ENCODE measurements at regions not wholly inside any gene's neighbourhood (a gene's known extent, or its start where the extent isn't known, plus 50 kb on each side); places are given as distances from the start of the nearest gene placed in this dataset.

GRCh38 chr4:187004628-187005027, 281.0 kb upstream of the FAT1 start:
- H3K9me3 ChIP-seq (ENCODE audit: low read depth) = no peaks in the 10 kb centered on the region
- no peak for DNase-seq (ENCODE audit: low spot score)
- no peak overlapping the region for H3K27ac ChIP-seq
- no peaks in the 10 kb centered on the region for H3F3A ChIP-seq (ENCODE audit: low read depth)
- no peak overlapping the region for H3K4me2 ChIP-seq
- Mint-ChIP-seq H3K27me3 (ENCODE audit: insufficient read depth, low read depth) (no peaks in the 10 kb centered on the region), H3K9me3 (no peaks in the 10 kb centered on the region), H3K36me3 (no peaks in the 10 kb centered on the region), H3K27ac (no peak overlapping the region), H3K4me3 (no peak overlapping the region), H3K4me1 (no peaks in the 10 kb centered on the region)
- no peak for TF ChIP-seq CTCF (IDR thresholded peaks at IDR 0.05)
- TF ChIP-seq EZH2 (IDR thresholded peaks at IDR 0.05) = no peak
- TF ChIP-seq EZH2phosphoT487 (IDR thresholded peaks at IDR 0.05) = no peak
- H2AFZ ChIP-seq (replicated peaks) = no peak overlapping the region
- no peaks in the 10 kb centered on the region for H3K27me3 ChIP-seq
- H3K9ac ChIP-seq = no peak overlapping the region
- H4K20me1 ChIP-seq (ENCODE audit: low read depth) = no peaks in the 10 kb centered on the region
- no peak overlapping the region for H3K4me3 ChIP-seq
- no peaks in the 10 kb centered on the region for H3K4me1 ChIP-seq
- no peaks in the 10 kb centered on the region for H3K79me2 ChIP-seq (ENCODE audit: low read depth)
- no peaks in the 10 kb centered on the region for H3K36me3 ChIP-seq

- H3K36me3 ChIP-seq = no peaks in the 10 kb centered on the region
- no peak for DNase-seq (ENCODE audit: low spot score)
Measured at GRCh38 chr4:187006189-187006618, 282.5 kb upstream of the FAT1 start.

GRCh38 chr4:187010052-187010451, 286.4 kb upstream of the FAT1 start:
- H3K36me3 ChIP-seq = no peaks in the 10 kb centered on the region
- no peaks in the 10 kb centered on the region for H3K79me2 ChIP-seq (ENCODE audit: low read depth)
- H3K27ac Mint-ChIP-seq = no peak overlapping the region
- H3K27ac ChIP-seq = no peak overlapping the region
- no peaks in the 10 kb centered on the region for H3K27me3 Mint-ChIP-seq (ENCODE audit: insufficient read depth, low read depth)
- no peaks in the 10 kb centered on the region for H3K4me1 Mint-ChIP-seq
- no peaks in the 10 kb centered on the region for H3K4me1 ChIP-seq
- no peaks in the 10 kb centered on the region for H3K27me3 ChIP-seq
- H3K4me2 ChIP-seq = no peak overlapping the region
- no peaks in the 10 kb centered on the region for H3F3A ChIP-seq (ENCODE audit: low read depth)
- no peak overlapping the region for H3K9ac ChIP-seq
- H3K9me3 Mint-ChIP-seq = no peaks in the 10 kb centered on the region
- no peaks in the 10 kb centered on the region for H4K20me1 ChIP-seq (ENCODE audit: low read depth)
- TF ChIP-seq EZH2phosphoT487 (IDR thresholded peaks at IDR 0.05) (no peak), EZH2 (IDR thresholded peaks at IDR 0.05) (no peak), CTCF (IDR thresholded peaks at IDR 0.05) (no peak)
- DNase-seq (ENCODE audit: low spot score) = no peak
- H3K4me3 Mint-ChIP-seq = no peak overlapping the region
- no peak overlapping the region for H2AFZ ChIP-seq (replicated peaks)
- H3K36me3 Mint-ChIP-seq = no peaks in the 10 kb centered on the region
- no peaks in the 10 kb centered on the region for H3K9me3 ChIP-seq (ENCODE audit: low read depth)
- H3K4me3 ChIP-seq = no peak overlapping the region

More at GRCh38 chr4:187006189-187006618, 282.5 kb upstream of the FAT1 start:
- Histone ChIP-seq H3K27ac (no peak overlapping the region), H3K4me3 (no peak overlapping the region), H3F3A (ENCODE audit: low read depth) (no peaks in the 10 kb centered on the region), H3K9me3 (ENCODE audit: low read depth) (no peaks in the 10 kb centered on the region), H4K20me1 (ENCODE audit: low read depth) (no peaks in the 10 kb centered on the region), H3K27me3 (no peaks in the 10 kb centered on the region), H3K79me2 (ENCODE audit: low read depth) (no peaks in the 10 kb centered on the region), H3K4me1 (no peaks in the 10 kb centered on the region), H3K4me2 (no peak overlapping the region), H3K9ac (no peak overlapping the region), H2AFZ (replicated peaks) (no peak overlapping the region)
- Mint-ChIP-seq H3K27ac (no peak overlapping the region), H3K27me3 (ENCODE audit: insufficient read depth, low read depth) (no peaks in the 10 kb centered on the region), H3K4me3 (no peak overlapping the region), H3K36me3 (no peaks in the 10 kb centered on the region), H3K4me1 (no peaks in the 10 kb centered on the region), H3K9me3 (no peaks in the 10 kb centered on the region)
- TF ChIP-seq CTCF (IDR thresholded peaks at IDR 0.05) = no peak
- TF ChIP-seq EZH2 (IDR thresholded peaks at IDR 0.05) = no peak
- TF ChIP-seq EZH2phosphoT487 (IDR thresholded peaks at IDR 0.05) = no peak

All from neural progenitor cell (in vitro differentiated cells).